Transverse colon (tissue), 4 donors: ENCODE measurements at regions not wholly inside any gene's neighbourhood (a gene's known extent, or its start where the extent isn't known, plus 50 kb on each side); places are given as distances from the start of the nearest gene placed in this dataset.

ENCODE experiments used
- DNase-seq: peaks from one replicate; pipeline ENCODE4 v3.0.0-alpha.2; 2019
- H3K27ac ChIP-seq, 4 donors: fragments of 200-600 bp; sonication (generic); 2 replicates each; pipeline ENCODE4 v1.5.1; 2016 to 2018; ENCODE audit warnings: inconsistent platforms in 4 of 4
- H3K27me3 ChIP-seq: fragments of 200-600 bp; sonication (generic); 2 replicates; pipeline ENCODE4 v1.5.1; 2017; ENCODE audit warnings: inconsistent platforms
- H3K36me3 ChIP-seq, 4 donors: fragments of 200-600 bp; sonication (generic); 2 replicates each; pipeline ENCODE4 v1.5.1; 2017 to 2019; ENCODE audit warnings: inconsistent platforms in 4 of 4
- H3K4me1 ChIP-seq, 4 donors: fragments of 200-600 bp; sonication (generic); 2 replicates each; pipeline ENCODE4 v1.5.1; 2017 to 2020; ENCODE audit warnings: inconsistent platforms in 4 of 4
- H3K4me3 ChIP-seq, 4 donors: fragments of 200-600 bp; sonication (generic); 1 replicate in 1 of 4; 2 replicates in 3 of 4; pipeline versions ENCODE4 v1.5.1 to v1.6.1; 2017 to 2019; ENCODE audit warnings: inconsistent platforms in 4 of 4
- H3K9me3 ChIP-seq, 2 donors: fragments of 200-600 bp; sonication (generic); 2 replicates each; pipeline ENCODE4 v1.5.1; 2017 to 2019; ENCODE audit warnings: inconsistent platforms in 2 of 2
- EP300 ChIP-seq: sonication (generic); formaldehyde crosslinking; IDR thresholded peaks from one replicate; pipeline ENCODE4 v1.6.1; 2017; ENCODE audit warnings: antibody characterized with exemption, low read depth
- POLR2A ChIP-seq: fragments of 450-650 bp; IDR thresholded peaks from one replicate; pipeline ENCODE4 v1.6.1; 2016; ENCODE audit warnings: antibody characterized with exemption, mild to moderate bottlenecking, moderate library complexity
- POLR2AphosphoS5 ChIP-seq, 3 donors: sonication (generic); formaldehyde crosslinking; IDR thresholded peaks; one replicate each; pipeline ENCODE4 v1.6.1; 2016; ENCODE audit warnings: antibody characterized with exemption in 3 of 3
- WGBS, 2 donors: methylation state at CpG; one replicate each; pipeline ENCODE4 v1.1.5; 2018; ENCODE audit warnings: low coverage in 1 of 2; 5-methylcytosine and 5-hydroxymethylcytosine counted together
- in situ Hi-C, 4 donors: fragments of 200-750 bp; cut with MboI; loops; one replicate each; pipeline versions ENCODE4 v1.15.0 to v1.15.1; 2017; ENCODE audit warnings: low sequenced_read_pairs in 3 of 4, low pct_ligation_motif_present in 1 of 4, low pct_unique_long_range_greater_than_20kb in 1 of 4
- intact Hi-C: fragments of 100-400 bp; cut with DNase I; formaldehyde crosslinking; loops from one replicate; pipeline ENCODE4 v1.15.1; 2023; ENCODE audit warnings: low total_unique reads
- TF ChIP-seq, protein P1 (sequence below), 5 experiments: fragments of 200-600 bp in 3 of 5; fragments of 450-650 bp in 2 of 5; sonication (generic) in 3 of 5; IDR thresholded peaks; 1 replicate in 2 of 5; 2 replicates in 3 of 5; pipeline ENCODE4 v1.5.1; 2016 to 2017; ENCODE audit warnings: antibody characterized with exemption in 5 of 5, inconsistent platforms in 3 of 5, mild to moderate bottlenecking in 2 of 5, moderate library complexity in 1 of 5

DNA sequence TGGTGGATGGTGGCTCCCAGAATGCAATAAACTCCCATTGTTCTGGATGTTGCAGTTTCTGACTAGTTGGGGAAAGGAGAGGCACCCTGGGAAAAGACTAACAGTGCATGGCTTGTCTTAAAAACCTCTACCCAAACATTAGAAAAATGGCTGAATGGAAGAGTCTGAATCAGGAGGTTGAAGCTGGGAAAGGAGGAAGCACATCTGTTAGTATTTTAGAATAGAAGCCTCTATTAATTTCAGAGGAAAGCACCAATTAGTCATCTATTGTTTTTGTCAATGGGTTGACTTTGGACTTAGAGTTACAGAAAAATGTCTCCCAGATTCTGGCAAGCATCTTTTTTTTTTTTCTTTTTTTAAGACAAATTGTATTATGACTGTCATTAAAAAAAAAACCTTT, 56.1 kb upstream of the ELMO1 start:
- no peak for TF ChIP-seq EP300
- no peak for TF ChIP-seq POLR2AphosphoS5 (IDR thresholded peaks at IDR 0.05)
- TF ChIP-seq, protein P1, sequence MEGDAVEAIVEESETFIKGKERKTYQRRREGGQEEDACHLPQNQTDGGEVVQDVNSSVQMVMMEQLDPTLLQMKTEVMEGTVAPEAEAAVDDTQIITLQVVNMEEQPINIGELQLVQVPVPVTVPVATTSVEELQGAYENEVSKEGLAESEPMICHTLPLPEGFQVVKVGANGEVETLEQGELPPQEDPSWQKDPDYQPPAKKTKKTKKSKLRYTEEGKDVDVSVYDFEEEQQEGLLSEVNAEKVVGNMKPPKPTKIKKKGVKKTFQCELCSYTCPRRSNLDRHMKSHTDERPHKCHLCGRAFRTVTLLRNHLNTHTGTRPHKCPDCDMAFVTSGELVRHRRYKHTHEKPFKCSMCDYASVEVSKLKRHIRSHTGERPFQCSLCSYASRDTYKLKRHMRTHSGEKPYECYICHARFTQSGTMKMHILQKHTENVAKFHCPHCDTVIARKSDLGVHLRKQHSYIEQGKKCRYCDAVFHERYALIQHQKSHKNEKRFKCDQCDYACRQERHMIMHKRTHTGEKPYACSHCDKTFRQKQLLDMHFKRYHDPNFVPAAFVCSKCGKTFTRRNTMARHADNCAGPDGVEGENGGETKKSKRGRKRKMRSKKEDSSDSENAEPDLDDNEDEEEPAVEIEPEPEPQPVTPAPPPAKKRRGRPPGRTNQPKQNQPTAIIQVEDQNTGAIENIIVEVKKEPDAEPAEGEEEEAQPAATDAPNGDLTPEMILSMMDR (IDR thresholded peaks at IDR 0.05), result no peak
- TF ChIP-seq POLR2A, result no peak
- no peak overlapping the region for H3K4me3 ChIP-seq
- no peaks in the 10 kb centered on the region for H3K36me3 ChIP-seq
- H3K27ac ChIP-seq, result no peak overlapping the region
- in situ Hi-C loops, result no loop called here
- intact Hi-C loops, result no loop called here
- no peaks in the 10 kb centered on the region for H3K27me3 ChIP-seq
- H3K4me1 ChIP-seq, result no peaks in the 10 kb centered on the region
- DNase-seq, result no peak
- H3K9me3 ChIP-seq, result no peaks in the 10 kb centered on the region

DNA sequence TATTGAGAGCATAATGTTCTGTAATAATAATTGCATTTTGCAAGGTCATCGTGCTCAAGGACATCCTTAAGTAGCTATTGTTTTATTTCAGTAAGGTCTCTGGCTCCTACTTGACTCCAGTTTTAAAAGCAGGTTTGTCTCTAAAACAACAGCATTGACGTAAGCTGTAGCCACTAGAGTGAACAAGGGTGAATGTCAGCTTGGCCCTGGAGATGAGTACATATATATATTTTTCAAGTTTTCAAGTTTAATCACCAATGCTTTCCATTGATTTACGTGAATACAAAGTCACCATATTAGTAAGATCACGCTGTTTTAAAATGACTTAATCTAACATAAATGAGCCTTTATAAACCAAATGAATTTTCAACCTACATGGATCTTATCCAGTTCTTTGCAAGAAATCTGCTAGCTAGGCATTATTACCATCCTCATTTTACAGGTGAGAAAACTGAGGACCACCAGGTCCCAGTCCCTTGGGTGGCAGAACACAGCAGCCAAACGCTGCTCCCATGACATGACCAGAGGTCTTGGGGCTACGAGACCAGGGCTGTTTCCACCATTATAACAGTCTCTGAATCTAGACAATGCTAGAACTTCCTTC, 57.2 kb upstream of the ELMO1 start:
- Histone ChIP-seq H3K36me3 (no peaks in the 10 kb centered on the region), H3K27ac (no peak overlapping the region), H3K4me3 (no peak overlapping the region), H3K27me3 (no peaks in the 10 kb centered on the region), H3K4me1 (no peaks in the 10 kb centered on the region), H3K9me3 (no peaks in the 10 kb centered on the region)
- DNase-seq, result no peak
- TF ChIP-seq POLR2AphosphoS5 (IDR thresholded peaks at IDR 0.05), result no peak
- TF ChIP-seq EP300, result no peak
- TF ChIP-seq, protein P1 (IDR thresholded peaks at IDR 0.05), result no peak
- TF ChIP-seq POLR2A, result no peak
- in situ Hi-C loops, result no loop called here
- intact Hi-C loops, result no loop called here
- 65 to 80% methylated on average over 5 to 6 of the region's 6 CpGs for WGBS, 2 donors

DNA sequence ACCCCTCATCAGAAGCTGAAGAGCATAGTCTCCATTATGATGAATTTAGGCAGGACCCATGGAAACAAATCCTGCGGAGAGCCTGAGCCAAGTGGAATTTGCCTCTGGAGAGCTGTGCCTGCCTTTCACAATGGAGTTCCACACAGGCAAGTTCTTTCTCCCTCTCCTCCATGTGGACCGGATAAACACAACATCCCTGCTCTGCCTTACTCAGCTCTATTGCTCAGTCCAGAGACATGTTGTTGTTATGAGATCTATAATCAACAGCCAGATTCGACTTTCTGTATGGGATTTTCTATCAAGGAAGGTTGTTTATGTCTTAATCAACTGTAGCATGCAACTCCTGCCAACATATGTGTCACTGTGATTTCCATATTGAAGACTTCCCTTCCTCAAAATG, 59.5 kb upstream of the ELMO1 start:
- no peak overlapping the region for H3K4me3 ChIP-seq
- H3K4me1 ChIP-seq, result no peaks in the 10 kb centered on the region
- no peak for DNase-seq
- intact Hi-C loops, result no loop called here
- in situ Hi-C loops, result no loop called here
- H3K27ac ChIP-seq, result no peak overlapping the region
- H3K9me3 ChIP-seq, result no peaks in the 10 kb centered on the region
- TF ChIP-seq, protein P1 (IDR thresholded peaks at IDR 0.05), result no peak
- TF ChIP-seq EP300 (no peak), POLR2AphosphoS5 (IDR thresholded peaks at IDR 0.05) (no peak), POLR2A (no peak)
- no peaks in the 10 kb centered on the region for H3K27me3 ChIP-seq
- H3K36me3 ChIP-seq, result no peaks in the 10 kb centered on the region
- 33 to 58% methylated on average over 1 to 3 of the region's 3 CpGs for WGBS, 2 donors

DNA sequence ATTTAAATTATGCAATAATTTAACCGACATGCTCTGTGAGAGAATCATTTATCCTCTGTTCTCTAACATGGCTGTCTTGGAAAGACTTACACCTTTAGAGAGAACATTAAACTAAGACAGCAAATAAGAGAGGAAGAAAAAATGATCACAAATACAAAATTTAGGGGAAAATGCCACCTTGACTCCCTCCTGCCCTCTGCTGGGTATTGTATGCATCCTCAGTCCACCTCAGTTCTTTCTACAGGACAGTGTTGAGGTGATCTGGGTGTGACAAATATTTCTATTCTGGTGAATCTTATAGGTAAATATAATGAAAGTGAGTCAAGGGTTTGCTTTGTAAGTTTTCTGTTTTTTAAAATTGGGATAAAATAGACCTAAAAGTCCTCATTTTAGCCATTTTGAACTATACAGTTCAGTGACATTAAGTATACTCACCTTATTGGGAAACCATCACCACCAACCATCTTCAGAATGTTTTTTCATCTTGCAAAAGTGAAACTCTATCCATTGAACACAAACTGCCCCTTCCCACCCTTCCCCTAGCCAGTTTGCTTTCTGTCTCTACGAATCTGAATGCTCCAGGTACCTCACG, 61.5 kb upstream of the ELMO1 start:
- Histone ChIP-seq H3K4me1 (no peaks in the 10 kb centered on the region), H3K4me3 (no peak overlapping the region), H3K27me3 (no peaks in the 10 kb centered on the region), H3K36me3 (no peaks in the 10 kb centered on the region), H3K27ac (no peak overlapping the region), H3K9me3 (no peaks in the 10 kb centered on the region)
- intact Hi-C loops (no loop called here), in situ Hi-C loops (no loop called here)
- TF ChIP-seq, protein P1 (IDR thresholded peaks at IDR 0.05), result peak; percentile 32 to 62 (median 44)
- no peak for TF ChIP-seq POLR2AphosphoS5 (IDR thresholded peaks at IDR 0.05)
- no peak for DNase-seq
- WGBS, 2 donors, result 73 to 79% methylated on average over 3 of the region's 3 CpGs
